H54 (cell line): ENCODE measurements at regions not wholly inside any gene's neighbourhood (a gene's known extent, or its start where the extent isn't known, plus 50 kb on each side); places are given as distances from the start of the nearest gene placed in this dataset.

ENCODE experiments used
- DNase-seq: peaks from one replicate; pipeline ENCODE4 v3.0.0; 2011; ENCODE audit warnings: low spot score, mixed read lengths; ENCODE audit not compliant: insufficient read length
- FAIRE-seq: peaks from 3 replicates; lab custom pipeline; 2011; peaks lifted over from hg19 to GRCh38; lab: Jason Lieb, UNC
- POLR2A ChIP-seq: IDR thresholded peaks from 2 replicates; pipeline ENCODE4 v1.6.1; 2011; ENCODE audit warnings: low read depth, mild to moderate bottlenecking, low read length

DNA sequence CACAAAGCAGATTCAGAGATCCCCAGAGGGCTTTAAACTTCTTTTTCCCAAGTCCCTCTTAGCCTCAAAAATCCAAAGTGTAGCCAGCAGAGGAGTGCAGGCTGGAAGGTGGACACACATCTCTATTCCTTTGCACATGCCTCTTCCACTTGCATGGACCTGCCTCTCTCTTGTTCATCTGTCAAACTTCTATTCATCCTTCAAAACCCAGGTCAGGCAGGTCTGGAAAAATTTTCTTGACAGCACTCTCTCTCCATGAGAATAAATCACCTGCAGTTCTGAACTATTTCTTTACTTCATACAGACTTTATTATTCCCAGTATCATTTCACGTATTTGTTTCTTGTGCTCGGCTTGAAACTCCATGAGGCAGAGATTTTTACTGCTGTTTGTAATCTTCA lies 127.5 kb downstream of the SS18 start:
- no peak for TF ChIP-seq POLR2A
- no peak for FAIRE-seq
- DNase-seq = no peak

DNA sequence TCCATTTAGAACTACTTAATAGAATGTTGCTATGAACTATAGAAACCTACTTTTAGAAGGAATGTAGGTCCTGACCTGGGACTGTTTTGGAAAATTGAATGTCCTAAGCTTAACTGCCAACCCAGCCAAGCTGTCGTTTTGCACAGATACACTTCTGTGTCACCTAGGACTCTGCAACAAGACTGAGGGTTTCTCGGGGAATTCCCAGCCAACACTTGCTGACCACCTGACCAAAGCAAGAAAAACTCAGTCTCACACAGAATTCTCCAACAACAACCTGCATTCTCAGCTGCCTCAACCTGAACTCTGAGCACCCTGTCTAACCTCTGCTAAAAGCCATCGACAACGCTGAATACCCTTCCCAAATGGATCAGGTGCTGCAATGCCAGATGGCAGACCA lies 128.2 kb downstream of the SS18 start:
- no peak for TF ChIP-seq POLR2A
- FAIRE-seq (no peak), DNase-seq (no peak)

GRCh38 chr18:25957017-25957416 lies 133.4 kb downstream of the SS18 start:
- FAIRE-seq = no peak
- no peak for TF ChIP-seq POLR2A
- DNase-seq = no peak

DNA sequence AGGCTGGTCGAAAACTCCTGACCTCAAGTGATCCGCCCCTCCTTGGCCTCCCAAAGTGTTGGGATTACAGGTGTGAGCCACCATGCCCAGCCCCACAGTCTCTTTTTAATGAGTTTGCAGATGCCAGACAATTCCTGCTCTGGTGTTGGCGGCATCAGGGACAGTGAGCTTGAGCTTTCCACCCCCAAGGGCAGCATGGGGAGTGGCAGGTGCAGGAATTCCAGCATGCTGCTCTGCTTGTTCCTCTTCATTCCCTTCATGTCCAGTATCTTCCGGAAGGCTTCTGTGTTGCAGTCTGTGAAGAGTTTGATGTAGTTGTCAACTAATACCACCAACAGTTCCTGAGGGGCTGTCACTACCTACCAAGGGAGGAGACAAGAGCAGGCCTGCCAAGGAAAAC lies 137.3 kb downstream of the SS18 start:
- FAIRE-seq (no peak), DNase-seq (no peak)
- TF ChIP-seq POLR2A = no peak

- FAIRE-seq (no peak), DNase-seq (no peak)
- no peak for TF ChIP-seq POLR2A
Measured at GRCh38 chr18:25950321-25950720, 140.1 kb downstream of the SS18 start.

- FAIRE-seq = no peak
- no peak for TF ChIP-seq POLR2A
- no peak for DNase-seq
Measured at GRCh38 chr18:25946540-25946939, 143.9 kb downstream of the SS18 start.

DNA sequence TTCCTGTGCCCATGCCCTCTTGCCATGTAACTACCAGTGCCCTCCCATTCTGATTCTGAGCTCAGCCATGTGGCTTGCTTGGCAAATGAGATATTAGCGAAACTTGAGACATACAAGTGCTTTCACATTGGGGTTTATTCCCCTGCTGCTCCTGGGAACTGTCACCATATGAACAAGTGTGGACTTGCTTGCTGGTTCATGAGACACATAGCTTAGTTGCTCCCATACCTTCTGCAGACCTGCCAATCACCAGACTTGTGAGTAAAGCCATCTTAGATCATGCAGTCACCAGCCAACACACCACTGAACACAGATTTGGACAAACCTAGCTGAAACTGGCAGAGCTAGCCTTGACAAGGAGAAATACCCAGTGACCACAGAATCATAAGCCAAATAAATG lies 155.1 kb downstream of the SS18 start:
- FAIRE-seq = no peak
- no peak for TF ChIP-seq POLR2A
- no peak for DNase-seq

- TF ChIP-seq POLR2A = no peak
- FAIRE-seq = no peak
- DNase-seq = no peak
Measured at GRCh38 chr18:25931126-25931525, 159.3 kb downstream of the SS18 start.

- DNase-seq (no peak), FAIRE-seq (no peak)
- no peak for TF ChIP-seq POLR2A
Measured at GRCh38 chr18:25929787-25930186, 160.6 kb downstream of the SS18 start.

DNA sequence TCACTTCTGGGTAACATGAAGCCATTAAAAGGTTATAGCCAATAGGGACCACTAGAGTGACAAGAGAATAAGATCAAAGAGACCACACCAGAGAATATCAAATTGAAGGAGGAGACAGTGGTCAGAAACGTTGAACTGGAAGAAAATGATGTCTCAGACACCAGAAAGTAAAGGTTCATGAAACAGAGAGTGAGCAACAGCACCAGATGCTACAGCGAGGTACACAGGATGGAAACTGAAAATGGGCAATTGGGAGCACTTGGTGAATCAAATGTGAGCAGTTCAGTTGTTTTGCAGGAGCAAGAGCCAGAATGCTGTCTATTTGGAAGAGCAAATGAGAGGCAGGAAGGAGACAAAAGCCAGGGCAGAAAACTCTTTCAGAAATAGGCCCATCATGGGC lies 162.6 kb downstream of the SS18 start:
- FAIRE-seq = no peak
- no peak for DNase-seq
- no peak for TF ChIP-seq POLR2A

DNA sequence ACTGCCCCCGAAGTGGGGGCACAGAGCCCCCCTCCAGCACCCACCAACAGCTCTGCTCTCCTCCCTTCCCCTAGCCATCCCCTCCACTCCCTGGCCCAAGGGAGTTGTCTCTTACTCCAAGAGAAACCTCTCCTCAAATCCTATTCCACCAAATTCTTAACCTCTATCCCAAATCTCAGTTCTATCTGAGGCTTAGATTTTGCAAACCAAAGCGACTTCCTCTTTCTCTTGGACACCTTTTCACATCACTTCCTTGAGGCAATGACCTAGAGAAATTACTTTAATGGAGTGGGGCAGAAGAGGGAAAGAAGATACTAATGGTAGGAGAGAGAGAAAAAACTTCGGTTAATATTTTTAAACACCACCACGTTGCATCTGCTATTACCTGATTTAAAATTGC lies 167.2 kb downstream of the SS18 start:
- DNase-seq (no peak), FAIRE-seq (no peak)
- no peak for TF ChIP-seq POLR2A

DNA sequence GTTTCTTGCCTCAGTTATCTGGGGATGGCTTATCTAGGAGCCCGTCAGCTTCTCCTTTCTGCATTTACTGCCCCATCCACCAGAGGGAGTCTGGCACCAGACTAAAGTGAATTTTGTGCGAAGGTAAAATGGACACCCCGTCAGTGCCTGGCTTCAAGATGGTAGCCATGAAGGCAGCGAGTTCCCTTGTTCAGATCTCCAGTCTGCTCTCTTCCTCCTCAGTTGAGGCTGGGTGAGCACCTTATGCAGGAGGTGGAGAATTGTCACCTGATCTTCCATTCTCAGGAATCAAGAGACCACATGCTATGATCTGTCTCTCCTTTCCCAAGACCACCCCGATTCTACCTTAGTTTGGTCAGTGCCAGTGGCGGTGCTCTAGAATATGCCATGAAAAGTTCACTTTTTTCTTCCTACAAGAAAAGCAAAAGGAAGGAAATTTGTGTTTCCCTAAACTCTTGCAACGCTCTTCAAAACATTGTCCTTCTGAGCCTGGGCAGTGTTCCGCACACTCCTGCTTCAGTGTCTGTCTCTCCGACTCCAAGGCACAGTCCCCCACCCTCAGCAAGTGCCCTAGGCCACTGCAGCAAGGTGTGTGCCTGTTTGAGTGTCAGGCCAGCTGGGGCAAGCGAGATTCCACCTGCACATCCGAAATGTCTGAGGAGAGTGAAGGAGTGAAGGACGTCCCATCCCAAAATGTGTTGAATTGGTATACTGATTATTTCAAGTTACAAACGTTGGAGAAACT lies 168.6 kb downstream of the SS18 start:
- no peak for TF ChIP-seq POLR2A
- FAIRE-seq = no peak
- peak; percentile 11 for DNase-seq

GRCh38 chr18:25915907-25916306 lies 174.5 kb downstream of the SS18 start:
- DNase-seq (no peak), FAIRE-seq (no peak)
- no peak for TF ChIP-seq POLR2A

DNA sequence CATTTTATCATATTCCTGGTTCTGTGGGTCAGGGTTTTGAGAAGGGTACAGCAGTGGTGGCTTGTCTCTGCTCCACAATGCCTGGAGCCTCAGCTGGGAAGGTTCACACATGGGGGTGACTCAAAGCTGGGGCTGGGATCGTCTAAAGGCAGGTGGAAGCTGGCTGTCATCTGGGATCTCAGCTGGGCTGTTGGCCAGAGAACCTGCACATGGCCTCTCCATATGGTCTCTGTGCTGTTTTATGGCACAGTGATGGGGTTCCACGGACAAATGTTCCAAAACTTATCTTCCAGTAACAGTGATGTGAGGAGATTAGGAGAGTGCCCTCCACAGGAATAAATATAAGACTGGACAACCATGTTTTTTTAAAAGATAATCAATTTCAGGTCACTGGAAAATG lies 191.4 kb downstream of the SS18 start:
- DNase-seq (no peak), FAIRE-seq (no peak)
- TF ChIP-seq POLR2A = no peak

DNA sequence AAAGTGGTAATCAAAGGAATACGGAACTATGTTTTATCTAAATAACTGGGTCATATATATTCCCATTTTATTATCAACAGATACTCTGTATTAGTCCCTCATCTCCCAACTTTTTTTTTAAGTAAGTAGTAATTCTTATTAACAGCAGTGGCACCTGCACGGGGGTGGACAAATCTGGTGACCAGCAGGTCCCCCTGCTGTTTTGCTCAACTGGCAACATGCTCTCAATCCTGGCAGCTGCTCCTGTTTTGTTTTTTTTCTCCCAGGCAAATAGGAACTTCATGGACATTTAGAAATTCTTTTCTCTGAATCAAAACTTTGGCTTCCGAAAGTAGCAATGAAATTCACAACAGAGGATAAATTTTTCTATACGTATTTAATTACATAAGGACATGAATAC lies 193.5 kb downstream of the SS18 start:
- FAIRE-seq (no peak), DNase-seq (no peak)
- no peak for TF ChIP-seq POLR2A
